ENCODE measurements at regions not wholly inside any gene's neighbourhood (a gene's known extent, or its start where the extent isn't known, plus 50 kb on each side); places are given as distances from the start of the nearest gene placed in this dataset.

- TF ChIP-seq CTCF (IDR thresholded peaks at IDR 0.05) (no peak), POLR2A (IDR thresholded peaks at IDR 0.05) (no peak)
Measured at GRCh38 chr21:16420031-16420724, 690.4 kb downstream of the USP25 start.

Data from prostate gland (tissue), 2 donors.